Right lobe of liver (tissue), 4 donors: ENCODE measurements at regions not wholly inside any gene's neighbourhood (a gene's known extent, or its start where the extent isn't known, plus 50 kb on each side); places are given as distances from the start of the nearest gene placed in this dataset.

Source experiments
- POLR2A ChIP-seq: fragments of 450-650 bp; IDR thresholded peaks from one replicate; pipeline ENCODE4 v1.6.1; 2017; ENCODE audit warnings: antibody characterized with exemption, mild to moderate bottlenecking
- TF ChIP-seq, protein P1 (sequence below), 4 donors: fragments of 200-600 bp in 3 of 4; fragments of 450-650 bp in 1 of 4; IDR thresholded peaks; one replicate each; pipeline versions ENCODE4 v1.5.1 to v1.8.0; 2016 to 2022; ENCODE audit warnings: antibody characterized with exemption in 4 of 4, mild to moderate bottlenecking in 2 of 4
- donor health status: DM: no; HTN: no; CAD: no.
- donor health status: DM: no; HTN: no; CAD: no.
- donor health status: DM: no; HTN: yes; CAD: no.

GRCh38 chr18:73093687-73094250, 226.0 kb upstream of the NETO1 start:
- TF ChIP-seq, protein P1, sequence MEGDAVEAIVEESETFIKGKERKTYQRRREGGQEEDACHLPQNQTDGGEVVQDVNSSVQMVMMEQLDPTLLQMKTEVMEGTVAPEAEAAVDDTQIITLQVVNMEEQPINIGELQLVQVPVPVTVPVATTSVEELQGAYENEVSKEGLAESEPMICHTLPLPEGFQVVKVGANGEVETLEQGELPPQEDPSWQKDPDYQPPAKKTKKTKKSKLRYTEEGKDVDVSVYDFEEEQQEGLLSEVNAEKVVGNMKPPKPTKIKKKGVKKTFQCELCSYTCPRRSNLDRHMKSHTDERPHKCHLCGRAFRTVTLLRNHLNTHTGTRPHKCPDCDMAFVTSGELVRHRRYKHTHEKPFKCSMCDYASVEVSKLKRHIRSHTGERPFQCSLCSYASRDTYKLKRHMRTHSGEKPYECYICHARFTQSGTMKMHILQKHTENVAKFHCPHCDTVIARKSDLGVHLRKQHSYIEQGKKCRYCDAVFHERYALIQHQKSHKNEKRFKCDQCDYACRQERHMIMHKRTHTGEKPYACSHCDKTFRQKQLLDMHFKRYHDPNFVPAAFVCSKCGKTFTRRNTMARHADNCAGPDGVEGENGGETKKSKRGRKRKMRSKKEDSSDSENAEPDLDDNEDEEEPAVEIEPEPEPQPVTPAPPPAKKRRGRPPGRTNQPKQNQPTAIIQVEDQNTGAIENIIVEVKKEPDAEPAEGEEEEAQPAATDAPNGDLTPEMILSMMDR (IDR thresholded peaks at IDR 0.05): no peak
- TF ChIP-seq POLR2A: no peak
